ENCODE measurements at regions not wholly inside any gene's neighbourhood (a gene's known extent, or its start where the extent isn't known, plus 50 kb on each side); places are given as distances from the start of the nearest gene placed in this dataset.

GRCh38 chr1:116819081-116819480 is 64.9 kb downstream of the CD2 start:
- Histone ChIP-seq H3K9me3 (ENCODE audit: control insufficient read depth in 1 of 2, insufficient read depth in 1 of 2, low read length in 2 of 2) (no peaks in the 10 kb centered on the region), H3K4me3 (ENCODE audit: low read length) (no peak overlapping the region), H3K27me3 (ENCODE audit: control insufficient read depth in 1 of 2, insufficient read depth in 2 of 2, low read length in 2 of 2) (no peaks in the 10 kb centered on the region), H3K27ac (ENCODE audit: low read depth in 1 of 2, low read length in 2 of 2) (no peak overlapping the region), H3K36me3 (ENCODE audit: insufficient read depth, low read length) (no peaks in the 10 kb centered on the region), H3K4me1 (ENCODE audit: insufficient read depth, low read length) (peaks cover 23% of the 10 kb centered on the region)
- H3K4me3 Mint-ChIP-seq: no peak overlapping the region
- TF ChIP-seq CTCF (IDR thresholded peaks at IDR 0.05): no peak
- H3K27me3 Mint-ChIP-seq: no peaks in the 10 kb centered on the region
- H3K27ac Mint-ChIP-seq: no peak overlapping the region
- H3K4me1 Mint-ChIP-seq (ENCODE audit: low read depth): peaks cover 36% of the 10 kb centered on the region
- H3K9me3 Mint-ChIP-seq: peaks cover under 1% of the 10 kb centered on the region
- CTCF ChIA-PET: interaction anchor here (1.7 to 8.4 kb wide), 2 partner anchors 49 to 81 kb away, joined by 14 to 74 read pairs; no protein-coding TSS in a partner anchor
- intact Hi-C loops (cut with DNase I, micrococcal nuclease): loop anchor here (2.0 to 5.0 kb wide), 2 partner anchors 67 to 236 kb away; partner anchors contain the start of gene CD2 (in 1 of the 2)
- no peak for DNase-seq
- ATAC-seq (ENCODE audit: poor library complexity): no peak
- H3K36me3 Mint-ChIP-seq (ENCODE audit: low read depth): peaks cover 10% of the 10 kb centered on the region
- POLR2A ChIA-PET: no interaction called here

GRCh38 chr1:116820369-116820768 is 66.1 kb downstream of the CD2 start:
- no peak overlapping the region for H3K4me3 ChIP-seq (ENCODE audit: low read length)
- DNase-seq (no peak), ATAC-seq (ENCODE audit: poor library complexity) (no peak)
- TF ChIP-seq CTCF (IDR thresholded peaks at IDR 0.05): no peak
- peaks cover 22% of the 10 kb centered on the region for H3K4me1 ChIP-seq (ENCODE audit: insufficient read depth, low read length)
- H3K36me3 Mint-ChIP-seq (ENCODE audit: low read depth): peaks cover 1% of the 10 kb centered on the region
- intact Hi-C loops (cut with DNase I, micrococcal nuclease): loop anchor here in 1 of 2 experiments (5.0 kb wide), 2 partner anchors 57 to 243 kb away; no protein-coding TSS in a partner anchor
- no peaks in the 10 kb centered on the region for H3K27me3 Mint-ChIP-seq
- H3K9me3 ChIP-seq (ENCODE audit: control insufficient read depth in 1 of 2, insufficient read depth in 1 of 2, low read length in 2 of 2): no peaks in the 10 kb centered on the region
- no peak overlapping the region for H3K27ac ChIP-seq (ENCODE audit: low read depth in 1 of 2, low read length in 2 of 2)
- no peak overlapping the region for H3K4me3 Mint-ChIP-seq
- H3K27me3 ChIP-seq (ENCODE audit: control insufficient read depth in 1 of 2, insufficient read depth in 2 of 2, low read length in 2 of 2): no peaks in the 10 kb centered on the region
- no peaks in the 10 kb centered on the region for H3K9me3 Mint-ChIP-seq
- H3K27ac Mint-ChIP-seq: no peak overlapping the region
- CTCF ChIA-PET: interaction anchor here (8.4 kb wide), 1 partner anchor 83 kb away, joined by 74 read pairs; no protein-coding TSS in a partner anchor
- no peaks in the 10 kb centered on the region for H3K36me3 ChIP-seq (ENCODE audit: insufficient read depth, low read length)
- POLR2A ChIA-PET: no interaction called here
- H3K4me1 Mint-ChIP-seq (ENCODE audit: low read depth): peaks cover 28% of the 10 kb centered on the region

DNA sequence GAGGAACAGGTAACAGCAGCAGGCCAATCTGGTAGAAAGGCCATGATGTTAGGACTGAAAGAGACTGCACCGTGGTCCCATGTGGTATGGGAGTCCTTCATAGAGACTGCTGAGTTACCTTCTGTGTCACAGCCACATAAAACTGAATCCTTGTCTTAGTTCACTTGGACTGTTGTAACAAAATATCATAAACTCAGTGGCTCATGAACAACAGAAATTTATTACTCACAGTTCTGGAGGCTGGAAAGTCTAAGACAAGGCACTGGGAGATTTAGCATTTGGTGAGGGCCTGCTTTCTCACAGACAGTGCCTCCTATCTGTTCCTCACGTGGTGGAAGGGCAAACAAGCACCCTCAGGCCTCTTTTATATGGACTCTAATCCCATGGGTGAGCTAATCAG is 67.5 kb downstream of the CD2 start:
- H3K27me3 ChIP-seq (ENCODE audit: control insufficient read depth in 1 of 2, insufficient read depth in 2 of 2, low read length in 2 of 2): no peaks in the 10 kb centered on the region
- H3K4me1 Mint-ChIP-seq (ENCODE audit: low read depth): peaks cover 23% of the 10 kb centered on the region
- ATAC-seq (ENCODE audit: poor library complexity) (no peak), DNase-seq (no peak)
- no peaks in the 10 kb centered on the region for H3K36me3 ChIP-seq (ENCODE audit: insufficient read depth, low read length)
- no peaks in the 10 kb centered on the region for H3K9me3 Mint-ChIP-seq
- H3K4me3 Mint-ChIP-seq: no peak overlapping the region
- H3K9me3 ChIP-seq (ENCODE audit: control insufficient read depth in 1 of 2, insufficient read depth in 1 of 2, low read length in 2 of 2): no peaks in the 10 kb centered on the region
- H3K4me1 ChIP-seq (ENCODE audit: insufficient read depth, low read length): peaks cover 27% of the 10 kb centered on the region
- no peak for TF ChIP-seq CTCF (IDR thresholded peaks at IDR 0.05)
- H3K27ac Mint-ChIP-seq: no peak overlapping the region
- no peak overlapping the region for H3K27ac ChIP-seq (ENCODE audit: low read depth in 1 of 2, low read length in 2 of 2)
- POLR2A ChIA-PET: no interaction called here
- CTCF ChIA-PET: no interaction called here
- no peak overlapping the region for H3K4me3 ChIP-seq (ENCODE audit: low read length)
- H3K27me3 Mint-ChIP-seq: no peaks in the 10 kb centered on the region
- no peaks in the 10 kb centered on the region for H3K36me3 Mint-ChIP-seq (ENCODE audit: low read depth)
- intact Hi-C loops (cut with DNase I, micrococcal nuclease): loop anchor here in 1 of 2 experiments (5.0 kb wide), 2 partner anchors 56 to 244 kb away; no protein-coding TSS in a partner anchor

Data from CD4-positive, alpha-beta T cell (primary cell).